ENCODE measurements at regions not wholly inside any gene's neighbourhood (a gene's known extent, or its start where the extent isn't known, plus 50 kb on each side); places are given as distances from the start of the nearest gene placed in this dataset.
"Not testable (repeated sequence)": the region's sequence is repeated elsewhere in the genome, so short reads cannot be mapped to it uniquely, and the experiment has no call there.

DNA sequence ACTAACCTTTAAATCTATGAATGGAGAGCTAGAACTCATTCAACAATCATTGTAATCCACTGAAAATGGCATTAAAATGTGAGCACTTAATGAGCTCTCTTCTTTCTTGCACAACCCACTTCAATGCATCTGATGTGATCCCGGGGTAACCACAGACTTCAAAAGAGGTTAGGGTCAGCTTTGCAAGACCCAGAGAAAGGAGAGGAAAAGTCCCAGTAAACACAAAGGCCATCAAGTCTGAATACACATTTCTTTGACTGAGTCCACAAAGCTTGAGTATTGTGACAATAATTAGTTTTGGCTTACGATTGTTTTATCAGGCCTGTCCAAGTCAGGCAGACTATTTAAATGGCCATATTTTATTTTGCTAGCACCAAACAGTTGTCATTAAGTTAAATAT, 148.8 kb upstream of the ZNF608 start:
- DNase-seq (ENCODE audit: low read depth in 2 of 2) = no peak

- DNase-seq (ENCODE audit: low read depth in 2 of 2) = no peak
Observed at GRCh38 chr5:124901081-124901480, 154.6 kb upstream of the ZNF608 start.

DNA sequence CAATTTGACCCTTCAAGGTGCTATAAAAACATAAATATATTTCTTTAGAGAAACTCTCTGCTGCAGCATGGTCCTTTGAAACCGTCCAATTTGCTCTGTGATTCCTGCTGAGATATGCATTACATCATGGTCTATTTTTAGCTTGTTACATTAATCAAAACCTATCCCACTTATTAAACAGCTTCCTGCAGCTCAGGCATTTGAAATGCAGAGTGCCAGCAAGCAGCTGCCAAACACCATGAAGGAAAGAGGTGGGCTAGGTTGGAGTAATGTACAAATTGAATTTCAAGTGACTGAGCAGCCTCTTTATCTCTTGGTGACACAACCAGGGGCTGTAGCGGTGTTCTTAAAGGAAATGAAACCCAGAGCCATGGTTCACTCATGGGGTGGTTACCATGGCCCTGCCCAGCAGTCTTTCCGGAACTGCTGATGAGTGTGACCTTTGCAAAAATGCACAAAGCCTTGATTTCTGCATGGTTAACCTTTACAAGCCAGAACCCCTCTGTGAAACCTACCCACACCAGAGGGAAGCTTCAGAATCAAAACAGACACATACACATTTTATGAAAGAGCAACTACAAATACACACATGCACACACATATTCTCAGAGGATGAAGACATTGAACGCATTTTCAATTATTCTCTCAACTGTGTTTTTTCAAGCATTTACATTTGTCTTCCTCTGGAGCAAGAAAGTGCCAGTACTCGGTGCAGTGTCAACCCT, 155.8 kb upstream of the ZNF608 start:
- no peak for DNase-seq (ENCODE audit: low read depth in 2 of 2)

DNA sequence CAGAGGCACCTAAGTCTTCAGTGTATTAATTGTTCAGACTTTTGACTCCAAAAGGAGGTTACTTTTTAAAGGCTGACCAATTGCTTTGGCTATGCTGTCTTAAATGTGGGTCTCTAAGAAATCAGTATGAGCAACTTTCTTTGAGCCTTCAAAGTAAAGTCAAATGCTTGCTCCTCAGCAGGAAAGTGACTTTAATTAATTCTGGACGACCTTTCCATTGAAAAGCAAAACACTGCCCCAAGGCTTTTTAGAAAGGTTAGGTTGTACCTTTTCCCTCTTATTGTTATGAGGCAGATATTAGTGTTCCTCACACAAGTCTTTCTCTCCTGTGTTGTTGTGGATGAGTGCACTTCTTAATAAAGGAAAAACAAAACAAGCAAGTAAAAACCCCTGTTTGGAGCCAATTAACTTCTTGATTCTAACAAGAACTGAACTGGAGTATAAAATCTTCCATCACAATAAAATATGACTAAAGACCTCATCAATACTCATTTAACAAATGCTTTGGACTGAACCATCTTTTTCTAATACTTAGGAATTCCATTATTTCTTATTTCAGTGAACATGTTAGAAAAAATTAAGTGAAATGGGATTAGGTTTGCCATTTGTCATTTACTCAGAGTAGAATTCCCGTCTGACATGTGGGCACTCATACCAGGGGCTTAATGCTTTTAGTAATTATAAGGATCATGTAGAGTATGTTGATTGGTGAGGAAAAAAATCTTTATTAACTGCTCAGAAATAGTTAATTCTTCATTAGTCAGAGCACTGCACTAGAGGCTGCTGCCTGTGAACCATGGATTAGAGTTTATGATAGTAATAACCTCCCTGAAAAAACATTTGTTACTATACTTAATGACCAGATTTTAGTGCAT, 159.1 kb upstream of the ZNF608 start:
- no peak for DNase-seq (ENCODE audit: low read depth in 2 of 2)

DNA sequence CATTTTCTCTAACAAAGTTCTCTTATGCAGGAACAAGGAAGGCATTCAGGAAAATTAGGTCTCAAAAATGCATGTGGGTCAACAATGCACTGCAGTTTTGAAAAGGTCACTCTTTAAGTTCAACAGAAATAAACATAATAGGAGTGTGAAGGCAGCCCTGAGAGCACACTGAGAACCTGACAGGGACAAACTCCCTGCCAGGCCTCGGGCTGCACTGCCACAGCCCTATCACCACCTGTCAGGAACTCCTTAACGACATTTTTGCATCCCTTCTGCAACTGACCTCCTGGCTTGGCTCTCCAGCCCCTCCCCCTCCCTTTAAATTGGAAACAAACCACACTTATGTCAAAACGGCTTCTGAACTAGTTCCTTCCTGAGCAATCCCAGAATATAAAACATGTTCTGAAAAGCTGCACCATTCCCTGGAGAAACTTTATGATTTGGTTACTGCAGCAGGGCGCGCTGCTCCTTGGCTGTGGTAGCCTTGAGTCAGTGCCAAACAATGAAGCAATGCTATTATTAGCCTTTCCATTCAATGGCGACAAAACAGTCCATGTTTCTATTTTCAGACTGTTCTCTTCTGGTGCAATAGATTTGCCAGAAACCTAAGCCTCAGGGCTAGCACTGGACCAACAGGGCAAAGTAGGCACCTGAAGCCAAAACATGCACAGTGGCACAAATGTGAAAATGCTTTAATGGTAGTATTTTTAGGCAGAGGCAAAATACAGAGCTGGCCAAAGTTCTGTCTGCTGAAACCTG, 160.1 kb upstream of the ZNF608 start:
- DNase-seq (ENCODE audit: low read depth in 2 of 2) = no peak

- no peak for DNase-seq (ENCODE audit: low read depth in 2 of 2)
Observed at GRCh38 chr5:124907098-124907644, 160.7 kb upstream of the ZNF608 start.

DNA sequence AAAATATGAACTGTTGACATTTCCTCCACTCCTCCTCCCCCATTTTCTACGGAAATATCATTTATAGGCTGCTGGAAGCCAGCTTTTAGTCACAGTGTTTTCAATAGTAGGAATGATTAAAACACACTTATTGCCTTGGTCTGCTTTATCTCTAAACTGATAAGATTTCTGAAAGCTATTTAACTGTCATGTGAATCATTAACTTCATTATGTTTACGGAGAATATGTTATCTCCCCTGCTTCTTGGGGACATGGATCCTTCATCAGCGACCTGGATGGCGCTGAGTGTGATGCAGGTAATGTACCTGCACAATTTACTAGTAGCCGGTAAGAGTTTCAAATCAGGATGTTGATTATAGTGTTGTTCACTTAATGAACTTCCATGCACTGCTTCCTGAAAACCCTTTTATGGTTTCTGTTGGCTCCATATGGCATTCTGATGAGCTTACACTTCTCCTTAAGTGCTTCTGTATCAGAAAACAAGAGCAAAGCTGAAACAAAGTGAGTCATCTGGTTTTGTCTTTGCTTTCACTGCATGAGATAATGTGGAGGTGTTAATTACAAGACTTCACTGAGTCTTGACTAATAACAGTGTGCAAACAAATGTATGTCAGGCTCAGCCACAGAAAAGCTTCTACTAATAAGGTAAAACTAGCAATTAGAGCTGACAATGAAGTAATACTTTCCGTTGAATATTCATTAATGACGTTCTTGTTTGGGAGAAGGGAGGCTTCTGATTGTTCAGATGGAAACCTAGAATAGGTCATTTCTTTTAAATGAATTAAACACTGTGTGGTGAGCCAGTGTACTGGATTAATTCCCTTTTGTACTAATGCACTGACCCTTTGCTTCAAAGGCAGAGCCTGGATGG, 162.4 kb upstream of the ZNF608 start:
- DNase-seq (ENCODE audit: low read depth in 2 of 2) = no peak

- DNase-seq (ENCODE audit: low read depth in 2 of 2) = no peak
Observed at GRCh38 chr5:124909734-124910133, 163.3 kb upstream of the ZNF608 start.

- DNase-seq (ENCODE audit: low read depth in 2 of 2) = no peak
Observed at GRCh38 chr5:124910354-124911016, 164.0 kb upstream of the ZNF608 start.

DNA sequence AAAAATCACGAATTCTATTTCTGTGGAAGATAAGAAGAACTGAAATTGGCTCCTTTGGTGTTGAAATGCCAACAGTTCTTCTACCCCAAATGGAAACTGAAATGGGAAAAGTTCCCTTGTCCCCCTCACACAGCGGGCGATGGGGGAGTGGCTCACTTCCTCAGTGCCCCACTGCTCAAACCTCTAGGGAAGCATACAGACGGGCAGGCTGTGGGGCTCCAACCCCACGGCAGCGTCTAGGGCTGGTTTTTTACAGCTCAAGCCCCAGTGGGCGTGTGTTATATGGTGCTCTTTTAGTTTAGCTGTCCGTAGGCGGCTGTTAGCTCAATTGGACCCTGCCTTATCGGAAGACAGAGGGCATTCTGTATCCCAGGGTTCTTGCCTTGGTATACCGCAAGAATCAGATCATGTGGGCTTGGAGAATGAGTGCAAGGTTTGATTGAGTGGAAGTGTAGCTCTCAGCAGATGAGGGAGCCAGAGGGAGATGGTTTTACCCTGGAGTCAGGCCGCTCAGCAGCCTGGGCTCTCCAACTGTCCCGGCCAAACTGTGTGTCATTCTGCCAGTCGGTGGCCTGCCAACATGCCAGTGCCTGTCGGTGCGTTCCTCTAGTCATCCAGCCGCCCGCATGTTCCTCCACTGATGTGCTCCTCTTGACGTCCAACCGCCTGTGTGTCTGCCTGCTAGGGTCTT, 166.3 kb upstream of the ZNF608 start:
- DNase-seq (ENCODE audit: low read depth in 2 of 2) = no peak

GRCh38 chr5:124913329-124913653, 166.9 kb upstream of the ZNF608 start:
- no peak for DNase-seq (ENCODE audit: low read depth in 2 of 2)

DNA sequence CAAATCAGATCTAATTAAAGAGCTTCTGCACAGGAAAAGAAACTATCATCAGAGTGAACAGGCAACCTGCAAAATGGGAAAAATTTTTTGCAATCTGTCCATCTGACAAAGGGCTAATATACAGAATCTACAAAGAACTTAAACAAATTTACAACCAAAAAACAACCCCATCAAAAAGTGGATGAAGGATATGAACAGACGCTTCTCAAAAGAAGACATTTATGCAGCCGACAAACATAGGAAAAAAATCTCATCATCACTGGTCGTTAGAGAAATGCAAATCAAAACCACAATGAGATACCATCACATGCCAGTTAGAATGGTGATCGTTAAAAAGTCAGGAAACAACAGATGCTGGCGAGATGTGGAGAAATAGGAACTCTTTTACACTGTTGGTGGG, 169.9 kb upstream of the ZNF608 start:
- not testable (repeated sequence) for DNase-seq (ENCODE audit: low read depth in 2 of 2)

DNA sequence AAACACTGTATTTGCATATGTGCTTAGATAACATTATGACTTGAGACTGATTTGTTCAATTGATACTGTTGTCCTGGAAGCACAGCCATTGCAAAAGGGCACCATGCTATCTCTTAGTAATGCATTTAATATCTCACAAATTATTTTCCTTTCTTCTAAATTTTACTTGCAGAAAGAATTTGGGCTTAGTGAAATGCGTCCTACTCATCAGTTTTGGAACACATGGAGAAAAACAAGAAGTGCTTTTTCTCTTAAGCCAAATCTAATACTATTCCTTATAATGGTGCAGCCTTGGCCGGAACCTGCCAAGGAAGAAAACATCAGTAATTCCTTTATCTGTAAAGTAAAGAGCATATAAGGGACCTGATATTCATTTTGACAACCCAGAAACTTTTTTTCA, 172.2 kb upstream of the ZNF608 start:
- DNase-seq (ENCODE audit: low read depth in 2 of 2) = no peak

DNA sequence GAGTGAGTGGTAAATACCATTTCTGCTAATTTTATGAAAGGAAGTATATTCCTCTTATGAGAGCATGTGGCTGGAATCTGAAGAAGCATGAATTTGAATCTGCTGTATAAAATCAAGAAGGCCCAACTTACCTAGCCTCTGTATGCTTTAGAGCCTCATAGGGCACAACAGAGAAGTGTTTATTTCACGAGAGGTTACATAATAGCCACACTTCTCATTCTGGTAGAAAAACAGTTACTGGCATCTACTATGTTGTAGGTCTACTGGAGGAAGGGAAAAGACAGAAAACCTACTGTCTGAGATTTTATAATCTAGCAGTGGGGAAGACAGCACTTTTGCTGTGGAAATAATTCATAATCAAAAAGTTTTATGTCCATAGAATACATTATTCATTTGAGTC, 172.6 kb upstream of the ZNF608 start:
- no peak for DNase-seq (ENCODE audit: low read depth in 2 of 2)

GRCh38 chr5:124919747-124920525, 173.5 kb upstream of the ZNF608 start:
- no peak for DNase-seq (ENCODE audit: low read depth in 2 of 2)

DNA sequence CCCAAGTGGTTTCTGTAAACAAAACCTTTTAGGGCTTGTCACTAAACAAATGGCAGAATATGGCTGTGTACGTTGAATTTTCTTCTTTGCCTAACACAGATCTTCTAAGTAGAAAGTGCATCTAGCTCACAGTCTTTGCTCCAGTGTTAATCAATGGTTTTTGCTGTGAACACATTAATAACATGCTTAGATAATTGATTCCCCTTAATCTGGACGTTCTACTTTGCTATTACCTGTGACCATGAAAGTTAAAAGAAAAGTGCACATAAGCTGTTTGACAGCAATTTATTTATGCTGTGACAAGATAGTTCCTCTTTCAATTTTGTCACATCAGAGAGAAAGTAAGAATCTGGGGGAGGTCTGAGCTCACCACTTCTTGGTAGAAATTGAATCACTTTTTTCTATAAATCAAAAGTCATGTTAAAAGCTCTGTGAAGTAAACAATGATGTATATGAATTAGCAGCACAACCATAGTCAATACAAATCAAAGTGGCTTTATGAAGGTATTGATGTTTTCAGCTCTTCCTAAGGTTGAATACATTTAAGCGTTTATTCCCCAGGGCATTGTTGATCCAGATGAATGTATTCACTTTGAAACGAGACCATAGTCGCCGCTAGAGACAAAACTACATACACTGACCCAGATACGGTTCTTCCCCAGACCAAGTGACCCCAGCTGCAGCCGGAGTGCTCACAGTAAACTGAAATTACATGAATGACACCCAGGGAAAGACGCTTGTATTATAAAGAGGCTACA, 174.6 kb upstream of the ZNF608 start:
- DNase-seq (ENCODE audit: low read depth in 2 of 2) = no peak

DNA sequence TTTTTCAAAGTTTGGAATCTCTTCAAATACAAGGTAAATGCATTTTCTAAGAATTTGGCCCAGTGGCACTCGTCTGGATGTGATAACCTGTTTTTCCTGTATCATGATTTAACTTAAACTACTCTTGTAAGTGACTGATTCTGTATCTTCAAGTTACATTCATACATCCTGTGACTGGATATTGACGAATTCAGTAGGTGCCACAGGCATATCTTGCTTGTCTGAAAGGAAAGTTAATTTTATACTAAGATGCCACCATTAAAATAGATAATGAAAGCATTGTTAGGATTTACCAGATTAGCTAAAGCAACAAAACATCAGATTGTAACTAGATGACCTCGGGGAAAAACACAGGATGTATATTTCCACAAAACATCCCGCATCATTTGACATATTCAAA, 175.3 kb upstream of the ZNF608 start:
- no peak for DNase-seq (ENCODE audit: low read depth in 2 of 2)

GRCh38 chr5:124922255-124922975, 176.0 kb upstream of the ZNF608 start:
- DNase-seq (ENCODE audit: low read depth in 2 of 2) = no peak
